DND-41 (cell line): ENCODE measurements at regions not wholly inside any gene's neighbourhood (a gene's known extent, or its start where the extent isn't known, plus 50 kb on each side); places are given as distances from the start of the nearest gene placed in this dataset.

Experiments used
- ATAC-seq: fragments of 200-7000 bp; cut with Tn5 transposase; 3 replicates; pipeline ENCODE4 v1.9.1; 2021; ENCODE audit warnings: low read depth; ENCODE audit not compliant: insufficient read depth
- DNase-seq: peaks from one replicate; pipeline ENCODE4 v3.0.0-alpha.2; 2020
- H2AFZ ChIP-seq: 2 replicates; pipeline ENCODE4 v1.6.0; 2012; ENCODE audit warnings: low read depth, low read length
- H3K27ac ChIP-seq: 2 replicates; pipeline ENCODE4 v1.5.1; 2012; ENCODE audit warnings: low read length, inconsistent platforms
- H3K27me3 ChIP-seq: fragments of 200-600 bp; sonication (generic); 2 replicates; pipeline ENCODE4 v1.6.0; 2012; ENCODE audit warnings: low read length, mild to moderate bottlenecking, inconsistent platforms; ENCODE audit not compliant: insufficient read depth, poor library complexity
- H3K36me3 ChIP-seq: 2 replicates; pipeline ENCODE4 v1.5.1; 2012; ENCODE audit warnings: low read length, inconsistent platforms; ENCODE audit not compliant: insufficient read depth
- H3K4me1 ChIP-seq: 2 replicates; pipeline ENCODE4 v1.5.1; 2012; ENCODE audit warnings: mild to moderate bottlenecking, low read length; ENCODE audit not compliant: insufficient read depth
- H3K4me2 ChIP-seq: 2 replicates; pipeline ENCODE4 v1.6.0; 2012; ENCODE audit warnings: mild to moderate bottlenecking, moderate library complexity, low read length, inconsistent platforms; ENCODE audit not compliant: insufficient read depth
- H3K4me3 ChIP-seq, 2 experiments: fragments of 200-600 bp in 1 of 2; shearing (Covaris generic) in 1 of 2; 2 replicates each; pipeline ENCODE4 v1.5.1; 2012 to 2016; ENCODE audit warnings: inconsistent platforms in 2 of 2, low read length in 2 of 2, mild to moderate bottlenecking in 2 of 2, low read depth in 1 of 2, moderate library complexity in 1 of 2
- H3K79me2 ChIP-seq: 2 replicates; pipeline ENCODE4 v1.6.0; 2012; ENCODE audit warnings: low read length, inconsistent platforms; ENCODE audit not compliant: insufficient read depth
- H3K9ac ChIP-seq: 2 replicates; pipeline ENCODE4 v1.6.0; 2012; ENCODE audit warnings: low read depth, mild to moderate bottlenecking, inconsistent platforms, low read length, moderate library complexity
- H3K9me3 ChIP-seq: 2 replicates; pipeline ENCODE4 v1.5.1; 2012; ENCODE audit warnings: low read length, moderate library complexity, mild to moderate bottlenecking, inconsistent platforms; ENCODE audit not compliant: insufficient read depth, severe bottlenecking
- H4K20me1 ChIP-seq: 2 replicates; pipeline ENCODE4 v1.6.0; 2012; ENCODE audit warnings: low read length; ENCODE audit not compliant: insufficient read depth
- CTCF ChIP-seq: IDR thresholded peaks from 2 replicates; pipeline ENCODE4 v1.5.1; 2012; ENCODE audit warnings: borderline replicate concordance, low read length, moderate library complexity, mild to moderate bottlenecking; ENCODE audit not compliant: poor library complexity, severe bottlenecking; ENCODE audit errors: extremely low read depth
- EZH2 ChIP-seq: IDR thresholded peaks from 3 replicates; pipeline ENCODE4 v1.6.1; 2012; ENCODE audit warnings: borderline replicate concordance, low read depth, mild to moderate bottlenecking, moderate library complexity, low read length, inconsistent platforms; ENCODE audit not compliant: severe bottlenecking

DNA sequence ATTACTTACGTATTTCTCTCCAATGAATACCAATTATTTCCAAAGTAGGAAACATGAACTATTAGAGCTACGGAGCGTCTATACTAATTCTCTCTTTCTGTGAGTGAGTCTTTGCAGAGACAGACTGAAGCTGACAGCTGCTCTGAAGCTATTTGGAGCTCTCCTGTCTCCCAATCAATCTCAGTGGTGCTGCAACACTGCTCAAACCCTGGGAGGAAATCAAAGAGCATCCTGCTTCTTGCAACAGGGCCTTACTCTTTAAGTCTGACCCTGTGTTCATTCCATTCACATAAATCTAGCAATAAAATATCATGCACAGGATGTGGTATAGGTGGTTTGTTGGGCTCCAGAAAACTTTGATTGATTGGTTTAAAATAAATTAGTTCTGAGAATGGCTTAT lies 685.7 kb upstream of the IGFBP3 start:
- Histone ChIP-seq H3K79me2 (no peaks in the 10 kb centered on the region), H3K27ac (no peak overlapping the region), H3K9me3 (no peaks in the 10 kb centered on the region), H4K20me1 (no peaks in the 10 kb centered on the region), H3K27me3 (no peaks in the 10 kb centered on the region), H3K4me3 (no peak overlapping the region), H3K9ac (no peak overlapping the region), H3K4me1 (no peaks in the 10 kb centered on the region), H3K36me3 (no peaks in the 10 kb centered on the region), H3K4me2 (no peak overlapping the region), H2AFZ (no peak overlapping the region)
- DNase-seq, result no peak
- TF ChIP-seq CTCF (no peak), EZH2 (no peak)
- ATAC-seq, result no peak

GRCh38 chr7:46604241-46604661 lies 683.2 kb upstream of the IGFBP3 start:
- Histone ChIP-seq H4K20me1 (no peaks in the 10 kb centered on the region), H3K9ac (no peak overlapping the region), H3K4me3 (no peak overlapping the region), H2AFZ (no peak overlapping the region), H3K36me3 (no peaks in the 10 kb centered on the region), H3K27ac (no peak overlapping the region), H3K27me3 (no peaks in the 10 kb centered on the region), H3K9me3 (no peaks in the 10 kb centered on the region), H3K4me2 (no peak overlapping the region), H3K79me2 (no peaks in the 10 kb centered on the region), H3K4me1 (no peaks in the 10 kb centered on the region)
- no peak for ATAC-seq
- DNase-seq, result no peak
- TF ChIP-seq CTCF (no peak), EZH2 (no peak)

DNA sequence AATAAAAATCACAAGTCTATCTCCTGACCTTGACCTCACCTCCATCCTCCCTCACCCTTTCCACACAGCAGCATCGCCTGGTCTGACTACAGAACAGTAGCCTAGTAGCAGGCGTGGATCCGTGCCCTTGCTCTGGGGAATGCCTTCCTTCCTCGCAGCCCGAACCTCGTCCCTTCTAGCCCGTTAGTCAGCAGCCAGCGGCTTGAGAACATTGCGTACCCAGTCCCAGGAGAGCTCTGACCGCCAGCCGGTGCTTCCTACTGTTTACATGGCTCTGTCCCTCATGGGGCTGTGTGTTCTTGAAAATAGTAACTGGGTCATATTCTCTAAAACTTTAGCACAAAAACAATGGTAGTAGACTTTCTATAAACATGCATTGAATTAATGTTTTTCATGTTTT lies 682.7 kb upstream of the IGFBP3 start:
- no peak overlapping the region for H3K4me2 ChIP-seq
- no peak for DNase-seq

More for the DNA sequence above, 682.7 kb upstream of the IGFBP3 start:
- Histone ChIP-seq H3K36me3 (no peaks in the 10 kb centered on the region), H3K27ac (no peak overlapping the region), H3K9ac (no peak overlapping the region), H3K27me3 (no peaks in the 10 kb centered on the region), H2AFZ (no peak overlapping the region), H3K4me3 (no peak overlapping the region), H3K9me3 (no peaks in the 10 kb centered on the region), H3K79me2 (no peaks in the 10 kb centered on the region), H3K4me1 (no peaks in the 10 kb centered on the region), H4K20me1 (no peaks in the 10 kb centered on the region)
- TF ChIP-seq EZH2 (no peak), CTCF (no peak)
- no peak for ATAC-seq
